ENCODE measurements at regions not wholly inside any gene's neighbourhood (a gene's known extent, or its start where the extent isn't known, plus 50 kb on each side); places are given as distances from the start of the nearest gene placed in this dataset.
A peak's percentile ranks its signal among the peaks of the same experiment; 100 is the strongest.

DNA sequence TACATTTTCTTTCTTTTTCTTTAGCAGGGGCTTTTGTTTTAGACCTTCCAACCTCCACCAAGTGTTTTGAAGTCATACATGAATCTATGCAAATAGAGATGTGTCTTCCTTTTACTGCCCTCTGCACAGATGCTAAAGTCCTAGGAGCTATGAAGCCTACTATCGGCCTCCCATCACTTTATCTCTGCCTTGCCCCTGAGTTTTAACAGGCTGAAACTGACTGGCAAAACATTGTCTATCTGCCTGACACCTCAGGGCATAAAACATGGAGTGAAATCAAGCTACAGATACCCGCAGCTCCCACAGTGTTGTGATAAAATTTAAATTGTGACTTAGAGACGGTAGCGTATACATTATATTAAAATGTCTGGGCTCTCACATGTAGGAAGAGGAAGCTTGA, 604.6 kb upstream of the C9orf72 start:
- ATAC-seq (replicated peaks in 6 of 8): no peak
- Histone ChIP-seq H3K27ac (no peak overlapping the region), H3K4me3 (no peak overlapping the region), H3K4me1 (replicated peaks in 1 of 2) (no peaks in the 10 kb centered on the region)
- WGBS, 10 experiments: 13 to 100% (median 89%) methylated on average over 1 to 4 of the region's 4 CpGs; no CpG with 5 or more reads in 3 of the 10 experiments
- in situ Hi-C loops (cut with MboI; ENCODE audit: low pct_unique_long_range_greater_than_20kb in 2 of 9, low sequenced_read_pairs in 9 of 9, unreplicated experiment in 9 of 9): no loop called here

DNA sequence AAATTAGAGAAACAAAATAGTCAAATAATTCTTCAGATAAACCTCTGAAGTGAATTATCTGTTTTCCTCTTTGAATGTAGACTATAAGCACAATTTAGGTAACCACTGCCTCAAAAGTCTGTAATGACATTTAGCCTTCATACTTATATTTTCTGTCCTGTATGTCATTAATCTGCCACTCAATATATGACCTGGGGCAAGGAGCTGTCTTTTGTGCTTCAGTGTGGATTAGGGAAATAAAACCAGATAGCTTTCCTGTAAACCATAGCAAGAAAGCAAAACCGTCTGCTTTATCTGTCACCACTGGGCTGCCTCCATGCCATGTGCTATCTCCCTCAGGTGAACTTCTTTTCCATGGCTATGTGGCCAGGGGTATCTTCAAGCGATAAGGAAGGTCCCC, 606.6 kb upstream of the C9orf72 start:
- Histone ChIP-seq H3K4me3 (no peak overlapping the region), H3K4me1 (replicated peaks in 1 of 2) (no peaks in the 10 kb centered on the region), H3K27ac (no peak overlapping the region)
- no peak for ATAC-seq (replicated peaks in 6 of 8)
- 0 to 100% (median 29%) methylated on average over 1 to 2 of the region's 2 CpGs; no CpG with 5 or more reads in 3 of the 10 experiments for WGBS, 10 experiments
- in situ Hi-C loops (cut with MboI; ENCODE audit: low pct_unique_long_range_greater_than_20kb in 2 of 9, low sequenced_read_pairs in 9 of 9, unreplicated experiment in 9 of 9): no loop called here

DNA sequence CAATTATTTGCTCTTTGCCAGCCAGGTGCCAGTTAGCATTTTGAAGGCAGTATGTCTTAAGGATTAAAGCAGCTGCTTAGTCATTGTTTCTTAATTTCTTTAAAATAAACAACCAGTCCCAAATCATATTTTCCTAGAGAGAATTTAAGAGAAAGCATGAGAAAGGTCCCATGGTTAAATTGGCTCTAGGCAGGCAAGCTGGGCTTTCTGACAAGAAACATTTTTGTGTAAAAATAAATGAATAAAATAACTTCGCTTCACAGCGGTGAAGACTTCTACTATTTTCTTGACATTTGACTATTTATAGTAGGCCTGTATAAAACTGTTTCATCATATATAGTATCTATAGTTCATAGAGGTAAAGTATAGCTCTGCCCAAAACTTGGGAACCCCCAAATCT, 617.7 kb upstream of the C9orf72 start:
- 8 to 100% (median 85%) methylated on average over 1 to 2 of the region's 2 CpGs; no CpG with 5 or more reads in 1 of the 10 experiments for WGBS, 10 experiments
- Histone ChIP-seq H3K4me1 (replicated peaks in 1 of 2) (no peaks in the 10 kb centered on the region), H3K4me3 (no peak overlapping the region), H3K27ac (no peak overlapping the region)
- ATAC-seq (replicated peaks in 6 of 8): no peak
- in situ Hi-C loops (cut with MboI; ENCODE audit: low pct_unique_long_range_greater_than_20kb in 2 of 9, low sequenced_read_pairs in 9 of 9, unreplicated experiment in 9 of 9): no loop called here

DNA sequence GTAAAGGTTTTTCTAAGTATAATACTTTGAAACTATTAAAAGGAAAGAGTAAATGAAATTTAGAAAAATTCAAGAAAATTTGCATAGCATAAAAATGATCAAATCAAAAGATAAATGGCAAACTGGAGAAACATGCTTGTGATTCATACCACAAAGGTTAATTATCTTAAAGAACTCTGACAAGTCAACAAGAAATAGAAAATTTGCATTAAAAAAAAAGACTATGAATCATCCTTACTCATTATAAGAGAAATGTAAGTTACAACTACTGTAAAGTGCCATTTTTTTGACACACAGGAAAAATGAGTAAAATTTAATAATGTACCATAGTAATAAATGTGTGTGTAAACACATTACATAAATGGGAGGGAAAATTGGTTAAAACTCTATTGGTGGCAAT, 624.4 kb upstream of the C9orf72 start:
- Histone ChIP-seq H3K27ac (no peak overlapping the region), H3K4me1 (replicated peaks in 1 of 2) (no peaks in the 10 kb centered on the region), H3K4me3 (no peak overlapping the region)
- no peak for ATAC-seq (replicated peaks in 6 of 8)
- in situ Hi-C loops (cut with MboI; ENCODE audit: low pct_unique_long_range_greater_than_20kb in 2 of 9, low sequenced_read_pairs in 9 of 9, unreplicated experiment in 9 of 9): no loop called here

DNA sequence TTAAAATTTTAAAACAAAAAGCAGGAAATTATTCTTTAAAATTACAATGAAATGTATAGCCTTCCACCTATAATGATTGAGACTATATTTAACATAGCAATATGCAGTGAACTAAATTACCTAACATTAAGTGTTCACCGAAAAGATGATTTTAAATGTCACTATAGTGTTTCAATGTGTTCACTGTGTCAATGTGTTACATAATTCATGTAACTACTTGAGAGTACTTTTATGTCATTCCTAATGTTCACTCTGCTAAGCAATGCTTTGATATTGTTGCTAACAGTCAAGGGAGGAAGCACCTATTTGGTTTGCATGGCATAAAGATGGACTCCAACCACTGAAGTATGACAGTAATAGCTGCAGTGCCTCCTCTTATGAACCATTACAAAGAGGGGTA, 629.8 kb upstream of the C9orf72 start:
- in situ Hi-C loops (cut with MboI; ENCODE audit: low pct_unique_long_range_greater_than_20kb in 2 of 9, low sequenced_read_pairs in 9 of 9, unreplicated experiment in 9 of 9): no loop called here
- Histone ChIP-seq H3K27ac (no peak overlapping the region), H3K4me1 (replicated peaks in 1 of 2) (peaks cover 0 to 7% of the 10 kb centered on the region in 2 donors), H3K4me3 (no peak overlapping the region)
- 13 to 100% (median 78%) methylated on average over 1 of the region's 1 CpG; no CpG with 5 or more reads in 2 of the 10 experiments for WGBS, 10 experiments
- ATAC-seq (replicated peaks in 6 of 8): no peak

DNA sequence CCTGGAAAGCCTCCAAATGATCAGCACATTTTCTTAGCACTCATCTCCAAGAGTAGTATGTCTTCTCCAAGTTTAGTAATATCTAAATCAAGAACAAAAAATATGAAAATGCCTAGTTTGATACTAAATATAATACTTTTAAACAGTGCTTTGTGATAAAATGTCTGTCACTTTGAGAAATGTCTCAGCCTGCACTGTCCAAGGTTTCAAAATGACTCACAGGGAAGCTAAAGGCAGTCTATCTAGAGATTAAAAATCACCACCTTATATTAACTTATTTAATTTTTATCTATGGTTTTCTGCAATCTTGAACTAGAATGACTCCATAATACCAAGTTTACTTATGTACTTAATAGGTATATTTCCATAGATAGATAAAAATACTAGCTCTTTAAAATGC, 633.0 kb upstream of the C9orf72 start:
- no peak overlapping the region for H3K27ac ChIP-seq
- in situ Hi-C loops (cut with MboI; ENCODE audit: low pct_unique_long_range_greater_than_20kb in 2 of 9, low sequenced_read_pairs in 9 of 9, unreplicated experiment in 9 of 9): no loop called here
- no peak for ATAC-seq (replicated peaks in 6 of 8)
- no peak overlapping the region for H3K4me3 ChIP-seq
- H3K4me1 ChIP-seq (replicated peaks in 1 of 2): peaks cover 0 to 32% of the 10 kb centered on the region in 2 donors

DNA sequence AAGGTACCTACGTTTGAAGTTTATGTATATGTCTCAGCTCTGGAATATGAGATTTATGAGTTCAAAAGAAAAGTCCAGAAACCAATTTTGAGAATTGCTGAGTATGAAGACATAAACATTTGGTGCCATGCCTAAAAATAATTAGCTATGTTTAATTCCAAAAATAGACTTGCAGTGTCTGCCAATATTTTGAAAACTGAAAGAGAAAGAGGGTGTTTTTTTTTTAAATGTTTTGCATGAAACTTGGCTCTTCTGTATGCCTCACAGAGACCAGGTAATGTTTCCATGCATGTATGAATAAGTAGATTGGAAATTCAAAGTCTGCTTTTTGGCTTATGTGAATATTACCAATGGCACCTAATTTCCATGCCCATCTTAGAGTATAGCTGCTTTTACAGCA, 634.4 kb upstream of the C9orf72 start:
- peak in 1 of 8 experiments; percentile 30 for ATAC-seq (replicated peaks in 6 of 8)
- H3K4me1 ChIP-seq (replicated peaks in 1 of 2): peaks cover 0 to 32% of the 10 kb centered on the region in 2 donors
- in situ Hi-C loops (cut with MboI; ENCODE audit: low pct_unique_long_range_greater_than_20kb in 2 of 9, low sequenced_read_pairs in 9 of 9, unreplicated experiment in 9 of 9): no loop called here
- no peak overlapping the region for H3K4me3 ChIP-seq
- H3K27ac ChIP-seq: no peak overlapping the region
- 0 to 100% (median 57%) methylated on average over 1 of the region's 1 CpG; no CpG with 5 or more reads in 1 of the 10 experiments for WGBS, 10 experiments

DNA sequence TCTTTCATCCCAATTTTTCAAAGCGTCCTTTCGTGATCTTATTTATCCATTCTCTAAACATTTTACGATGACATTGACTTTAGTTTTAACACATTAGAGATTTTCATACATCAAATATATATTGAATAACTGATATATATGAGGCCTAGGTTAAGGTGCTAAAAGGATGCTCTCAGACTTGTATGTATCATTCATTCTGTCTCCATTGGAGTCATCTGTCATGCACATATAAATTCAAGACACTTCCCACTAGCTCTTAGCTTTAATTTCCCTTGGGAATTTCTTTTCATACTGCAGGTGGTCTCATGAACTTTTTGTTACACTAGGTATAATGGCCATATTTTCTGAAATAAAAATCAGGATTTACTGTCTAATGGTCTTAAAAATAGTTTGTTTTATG, 635.8 kb upstream of the C9orf72 start:
- peak overlapping the region in 1 of 2 donors; percentile 38 for H3K27ac ChIP-seq
- no peak overlapping the region for H3K4me3 ChIP-seq
- peaks cover 0 to 43% of the 10 kb centered on the region in 2 donors for H3K4me1 ChIP-seq (replicated peaks in 1 of 2)
- 42 to 100% (median 81%) methylated on average over 1 to 3 of the region's 3 CpGs for WGBS, 10 experiments
- ATAC-seq (replicated peaks in 6 of 8): peak in 4 of 8 experiments; percentile 46 to 69 (median 56)
- in situ Hi-C loops (cut with MboI; ENCODE audit: low pct_unique_long_range_greater_than_20kb in 2 of 9, low sequenced_read_pairs in 9 of 9, unreplicated experiment in 9 of 9): no loop called here

DNA sequence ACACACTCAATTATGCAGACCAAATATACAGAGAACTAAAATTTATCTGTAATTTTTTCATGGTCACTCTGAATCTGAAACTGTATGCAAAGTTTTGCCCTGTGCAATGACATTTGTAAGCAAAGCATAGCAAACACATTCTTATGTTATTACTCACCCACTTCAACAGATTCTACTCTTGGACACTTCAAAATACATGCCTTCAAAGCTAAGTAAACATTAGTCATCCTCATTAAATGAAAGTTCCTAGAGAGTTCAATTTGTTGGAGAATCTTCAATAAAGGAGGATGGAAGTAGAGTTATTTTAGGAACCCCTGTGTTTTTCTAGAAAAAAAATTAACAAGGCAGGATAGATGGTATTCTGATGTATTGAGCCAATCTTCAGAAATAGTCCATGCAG, 639.7 kb upstream of the C9orf72 start:
- peaks cover 0 to 62% of the 10 kb centered on the region in 2 donors for H3K4me1 ChIP-seq (replicated peaks in 1 of 2)
- no peak overlapping the region for H3K4me3 ChIP-seq
- no peak overlapping the region for H3K27ac ChIP-seq
- ATAC-seq (replicated peaks in 6 of 8): peak; percentile 68 to 99 (median 88)
- in situ Hi-C loops (cut with MboI; ENCODE audit: low pct_unique_long_range_greater_than_20kb in 2 of 9, low sequenced_read_pairs in 9 of 9, unreplicated experiment in 9 of 9): no loop called here

DNA sequence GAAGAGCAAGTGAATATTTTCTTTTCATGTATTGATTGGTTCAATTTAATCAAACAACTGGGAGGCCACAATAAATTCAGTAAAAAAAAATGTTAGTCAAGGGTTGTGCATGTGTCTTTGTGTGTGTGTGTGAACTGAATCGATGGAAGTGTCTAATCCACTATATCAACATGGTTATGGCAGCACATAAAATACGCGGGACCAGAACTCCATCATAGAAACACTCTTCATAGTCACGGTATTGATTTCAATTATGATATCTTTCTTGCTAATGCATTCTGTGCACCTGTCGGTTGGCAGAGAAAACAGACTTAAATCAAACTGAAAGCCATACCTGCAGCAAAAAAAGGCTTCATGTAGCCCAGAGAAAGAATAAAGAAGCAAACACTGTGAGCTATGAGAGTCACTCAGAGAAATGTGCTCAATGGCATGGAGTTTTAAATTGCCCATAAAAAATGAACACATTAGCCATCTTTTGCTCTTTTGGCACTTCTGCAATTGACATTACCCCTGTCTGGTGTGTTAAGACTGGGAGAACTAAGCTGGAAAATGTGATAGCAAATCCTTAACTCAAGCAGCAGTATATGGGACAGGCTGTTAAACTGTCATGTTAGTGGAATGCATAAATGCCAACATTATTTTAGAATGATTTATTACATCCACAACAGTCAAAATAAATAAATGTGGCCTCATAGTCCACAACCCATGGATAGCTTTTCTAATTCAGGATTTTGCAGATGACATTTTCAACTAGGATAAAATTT, 642.4 kb upstream of the C9orf72 start:
- Histone ChIP-seq H3K4me3 (no peak overlapping the region), H3K27ac (no peak overlapping the region), H3K4me1 (replicated peaks in 1 of 2) (peaks cover 0 to 36% of the 10 kb centered on the region in 2 donors)
- in situ Hi-C loops (cut with MboI; ENCODE audit: low pct_unique_long_range_greater_than_20kb in 2 of 9, low sequenced_read_pairs in 9 of 9, unreplicated experiment in 9 of 9): no loop called here
- WGBS, 10 experiments: 40 to 100% (median 60%) methylated on average over 1 to 5 of the region's 5 CpGs
- peak in 5 of 8 experiments; percentile 55 to 80 (median 73) for ATAC-seq (replicated peaks in 6 of 8)

DNA sequence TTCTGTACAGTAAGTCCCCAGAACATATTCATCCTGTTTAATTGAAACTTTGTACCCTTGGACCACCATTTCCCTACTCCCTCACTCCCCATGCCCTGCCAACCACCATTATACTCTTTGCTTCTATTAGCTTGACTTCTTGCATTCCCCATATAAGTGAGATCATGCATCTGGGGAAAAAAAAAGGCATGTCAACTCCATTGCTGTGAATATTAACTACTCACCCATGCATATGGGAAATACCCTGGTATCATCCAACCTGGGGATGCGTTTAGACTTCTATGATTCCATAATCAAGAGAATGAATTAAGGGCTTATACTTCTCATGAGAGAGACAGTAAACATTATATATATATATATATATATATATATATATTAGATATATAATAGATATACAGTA, 659.4 kb upstream of the C9orf72 start:
- WGBS, 10 experiments: 20 to 100% (median 85%) methylated on average over 1 of the region's 1 CpG; no CpG with 5 or more reads in 4 of the 10 experiments
- in situ Hi-C loops (cut with MboI; ENCODE audit: low pct_unique_long_range_greater_than_20kb in 2 of 9, low sequenced_read_pairs in 9 of 9, unreplicated experiment in 9 of 9): no loop called here
- H3K4me3 ChIP-seq: no peak overlapping the region

DNA sequence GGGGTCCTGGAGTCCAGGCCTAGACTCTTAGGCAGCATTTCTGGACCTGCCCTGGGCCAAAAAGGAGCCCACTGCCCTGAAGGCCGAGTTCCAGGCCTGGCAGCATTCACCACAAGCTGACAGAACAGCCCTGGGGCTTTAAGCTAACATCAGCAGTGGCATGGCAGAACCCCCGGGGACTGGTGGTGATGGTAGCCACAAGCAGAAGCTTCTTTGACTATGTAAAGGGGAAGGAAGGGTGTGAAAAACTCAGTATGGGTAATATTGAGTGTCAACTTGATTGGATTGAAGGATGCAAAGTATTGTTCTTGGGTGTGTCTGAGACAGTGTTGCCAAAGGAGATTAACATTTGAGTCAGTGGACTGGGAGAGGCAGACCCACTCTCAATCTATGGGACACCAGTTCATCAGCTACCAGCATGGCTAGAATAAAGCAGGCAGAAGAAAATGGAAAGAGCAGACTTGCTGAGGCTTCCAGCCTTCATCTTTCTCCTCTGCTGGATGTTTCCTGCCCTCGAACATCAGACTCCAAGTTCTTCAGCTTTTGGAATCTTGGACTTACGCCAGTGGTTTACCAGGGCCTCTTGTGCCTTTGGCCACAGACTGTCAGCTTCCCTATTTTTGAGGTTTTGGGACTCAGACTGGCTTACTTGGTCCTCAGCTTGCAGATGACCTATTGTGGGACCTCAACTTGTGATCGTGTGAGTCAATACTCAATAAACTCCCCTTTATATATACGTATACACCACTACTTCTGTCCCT, 661.0 kb upstream of the C9orf72 start:
- ATAC-seq (replicated peaks in 6 of 8): no peak
- WGBS, 10 experiments: 20 to 100% (median 86%) methylated on average over 1 to 4 of the region's 6 CpGs; no CpG with 5 or more reads in 2 of the 10 experiments
- H3K4me3 ChIP-seq: no peak overlapping the region
- in situ Hi-C loops (cut with MboI; ENCODE audit: low pct_unique_long_range_greater_than_20kb in 2 of 9, low sequenced_read_pairs in 9 of 9, unreplicated experiment in 9 of 9): no loop called here
- H3K4me1 ChIP-seq (replicated peaks in 1 of 2): no peaks in the 10 kb centered on the region
- no peak overlapping the region for H3K27ac ChIP-seq

More for the DNA sequence above, 659.4 kb upstream of the C9orf72 start:
- no peak for ATAC-seq (replicated peaks in 6 of 8)
- no peaks in the 10 kb centered on the region for H3K4me1 ChIP-seq (replicated peaks in 1 of 2)
- no peak overlapping the region for H3K27ac ChIP-seq

DNA sequence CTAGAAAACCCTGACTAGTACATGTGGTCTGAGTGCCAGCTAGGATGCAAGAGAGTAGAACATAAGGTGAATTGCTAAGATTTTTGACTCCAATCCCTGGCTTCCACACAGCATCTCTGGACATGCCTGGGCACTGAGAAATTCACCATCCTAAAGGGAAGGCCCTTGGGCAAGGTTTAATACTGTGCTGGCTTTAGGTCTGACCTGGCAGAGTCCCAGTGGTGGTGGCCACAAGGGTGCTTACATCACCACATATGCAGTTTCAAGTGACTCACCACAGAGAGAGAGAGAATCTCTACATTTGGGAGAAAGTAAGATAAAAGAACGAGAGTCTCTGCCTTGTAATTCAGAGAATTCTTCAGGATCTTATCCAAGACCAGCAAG, 661.6 kb upstream of the C9orf72 start:
- Histone ChIP-seq H3K4me1 (replicated peaks in 1 of 2) (no peaks in the 10 kb centered on the region), H3K27ac (no peak overlapping the region), H3K4me3 (no peak overlapping the region)
- WGBS, 10 experiments: 17 to 91% (median 71%) methylated on average over 1 of the region's 1 CpG; no CpG with 5 or more reads in 7 of the 10 experiments
- peak in 2 of 8 experiments; percentile 57 to 60 for ATAC-seq (replicated peaks in 6 of 8)
- in situ Hi-C loops (cut with MboI; ENCODE audit: low pct_unique_long_range_greater_than_20kb in 2 of 9, low sequenced_read_pairs in 9 of 9, unreplicated experiment in 9 of 9): no loop called here

Measured in motor neuron (in vitro differentiated cells).